ENCODE measurements at regions not wholly inside any gene's neighbourhood (a gene's known extent, or its start where the extent isn't known, plus 50 kb on each side); places are given as distances from the start of the nearest gene placed in this dataset.

GRCh38 chr9:12502520-12502919, 190.7 kb upstream of the TYRP1 start:
- no peak for DNase-seq

GRCh38 chr9:12503606-12504122, 189.5 kb upstream of the TYRP1 start:
- no peak for DNase-seq

GRCh38 chr9:12510551-12510950, 182.6 kb upstream of the TYRP1 start:
- DNase-seq: no peak

GRCh38 chr9:12511726-12512125, 181.5 kb upstream of the TYRP1 start:
- no peak for DNase-seq

- no peak for DNase-seq
These were observed 177.2 kb upstream of the TYRP1 start for GRCh38 chr9:12516031-12516430.

GRCh38 chr9:12516573-12516972, 176.6 kb upstream of the TYRP1 start:
- no peak for DNase-seq

GRCh38 chr9:12538842-12539579, 154.2 kb upstream of the TYRP1 start:
- DNase-seq: no peak

GRCh38 chr9:12539580-12539975, 153.6 kb upstream of the TYRP1 start:
- DNase-seq: no peak

GRCh38 chr9:12544700-12545099, 148.5 kb upstream of the TYRP1 start:
- DNase-seq: no peak

GRCh38 chr9:12554636-12555035, 138.5 kb upstream of the TYRP1 start:
- DNase-seq: no peak

GRCh38 chr9:12566404-12567090, 126.6 kb upstream of the TYRP1 start:
- DNase-seq: no peak

GRCh38 chr9:12584656-12585522, 108.3 kb upstream of the TYRP1 start:
- DNase-seq: no peak

GRCh38 chr9:12595400-12595799, 97.8 kb upstream of the TYRP1 start:
- DNase-seq: no peak

GRCh38 chr9:12604164-12604821, 88.9 kb upstream of the TYRP1 start:
- DNase-seq: no peak

GRCh38 chr9:12612211-12612770, 80.9 kb upstream of the TYRP1 start:
- no peak for DNase-seq

- DNase-seq: no peak
These were observed 80.1 kb upstream of the TYRP1 start for GRCh38 chr9:12613071-12613470.

- no peak for DNase-seq
These were observed 78.7 kb upstream of the TYRP1 start for GRCh38 chr9:12614488-12614887.

GRCh38 chr9:12618956-12619355, 74.2 kb upstream of the TYRP1 start:
- DNase-seq: no peak

- no peak for DNase-seq
These were observed 67.3 kb upstream of the TYRP1 start for GRCh38 chr9:12625844-12626243.

GRCh38 chr9:12627096-12627495, 66.1 kb upstream of the TYRP1 start:
- DNase-seq: no peak

- DNase-seq: no peak
These were observed 64.6 kb upstream of the TYRP1 start for GRCh38 chr9:12628546-12628945.
